Upper lobe of left lung (tissue), 6 donors: ENCODE measurements at regions not wholly inside any gene's neighbourhood (a gene's known extent, or its start where the extent isn't known, plus 50 kb on each side); places are given as distances from the start of the nearest gene placed in this dataset.

Experiments
- ATAC-seq, 2 donors: fragments of 200-7000 bp; cut with Tn5 transposase; one replicate each; pipeline ENCODE4 v1.9.1; 2022; ENCODE audit warnings: mild to moderate bottlenecking in 2 of 2, moderate library complexity in 2 of 2; ENCODE audit not compliant: low FRiP score in 2 of 2
- DNase-seq, 2 donors: peaks; one replicate each; pipeline ENCODE4 v3.0.0-alpha.2; 2019 to 2020
- H3K27ac ChIP-seq, 4 donors: fragments of 200-600 bp; sonication (generic); one replicate each; pipeline ENCODE4 v1.5.1; 2016 to 2019
- H3K27me3 ChIP-seq, 4 donors: fragments of 200-600 bp; sonication (generic); one replicate each; pipeline ENCODE4 v1.5.1; 2017 to 2019
- H3K36me3 ChIP-seq, 4 donors: fragments of 200-600 bp; sonication (generic); one replicate each; pipeline ENCODE4 v1.5.1; 2016 to 2019
- H3K4me1 ChIP-seq, 4 donors: fragments of 200-600 bp; sonication (generic); one replicate each; pipeline ENCODE4 v1.5.1; 2018 to 2019
- H3K4me3 ChIP-seq, 4 donors: fragments of 200-600 bp; sonication (generic); one replicate each; pipeline ENCODE4 v1.5.1; 2017 to 2019; ENCODE audit warnings: mild to moderate bottlenecking in 2 of 4, moderate library complexity in 1 of 4
- H3K9me3 ChIP-seq, 4 donors: fragments of 200-600 bp; sonication (generic); one replicate each; pipeline ENCODE4 v1.5.1; 2018 to 2019
- EP300 ChIP-seq, 4 donors: sonication (generic); formaldehyde crosslinking; IDR thresholded peaks; one replicate each; pipeline ENCODE4 v1.5.1; 2017; ENCODE audit warnings: antibody characterized with exemption in 4 of 4, control low read depth in 2 of 4
- POLR2A ChIP-seq, 4 donors: fragments of 450-650 bp; IDR thresholded peaks; one replicate each; pipeline ENCODE4 v1.5.1; 2016 to 2017; ENCODE audit warnings: antibody characterized with exemption in 4 of 4, mild to moderate bottlenecking in 2 of 4
- POLR2AphosphoS5 ChIP-seq, 2 donors: sonication (generic); formaldehyde crosslinking; IDR thresholded peaks; one replicate each; pipeline ENCODE4 v1.5.1; 2017; ENCODE audit warnings: antibody characterized with exemption in 2 of 2
- whole genome bisulfite sequencing, 2 donors: methylation state at CpG; one replicate each; pipeline ENCODE4 v1.1.5; 2017 to 2018; 5-methylcytosine and 5-hydroxymethylcytosine counted together
- TF ChIP-seq, protein P1 (sequence below), 6 experiments: fragments of 450-650 bp in 4 of 6; fragments of 200-600 bp in 2 of 6; sonication (generic) in 2 of 6; IDR thresholded peaks; one replicate each; pipeline ENCODE4 v1.5.1; 2016 to 2019; ENCODE audit warnings: antibody characterized with exemption in 6 of 6
- donor health status: DM: no; HTN: no; CAD: no; lungs with moderate emphysema.
- donor health status: DM: no; HTN: yes; CAD: no; lungs with severe emphysema.

DNA sequence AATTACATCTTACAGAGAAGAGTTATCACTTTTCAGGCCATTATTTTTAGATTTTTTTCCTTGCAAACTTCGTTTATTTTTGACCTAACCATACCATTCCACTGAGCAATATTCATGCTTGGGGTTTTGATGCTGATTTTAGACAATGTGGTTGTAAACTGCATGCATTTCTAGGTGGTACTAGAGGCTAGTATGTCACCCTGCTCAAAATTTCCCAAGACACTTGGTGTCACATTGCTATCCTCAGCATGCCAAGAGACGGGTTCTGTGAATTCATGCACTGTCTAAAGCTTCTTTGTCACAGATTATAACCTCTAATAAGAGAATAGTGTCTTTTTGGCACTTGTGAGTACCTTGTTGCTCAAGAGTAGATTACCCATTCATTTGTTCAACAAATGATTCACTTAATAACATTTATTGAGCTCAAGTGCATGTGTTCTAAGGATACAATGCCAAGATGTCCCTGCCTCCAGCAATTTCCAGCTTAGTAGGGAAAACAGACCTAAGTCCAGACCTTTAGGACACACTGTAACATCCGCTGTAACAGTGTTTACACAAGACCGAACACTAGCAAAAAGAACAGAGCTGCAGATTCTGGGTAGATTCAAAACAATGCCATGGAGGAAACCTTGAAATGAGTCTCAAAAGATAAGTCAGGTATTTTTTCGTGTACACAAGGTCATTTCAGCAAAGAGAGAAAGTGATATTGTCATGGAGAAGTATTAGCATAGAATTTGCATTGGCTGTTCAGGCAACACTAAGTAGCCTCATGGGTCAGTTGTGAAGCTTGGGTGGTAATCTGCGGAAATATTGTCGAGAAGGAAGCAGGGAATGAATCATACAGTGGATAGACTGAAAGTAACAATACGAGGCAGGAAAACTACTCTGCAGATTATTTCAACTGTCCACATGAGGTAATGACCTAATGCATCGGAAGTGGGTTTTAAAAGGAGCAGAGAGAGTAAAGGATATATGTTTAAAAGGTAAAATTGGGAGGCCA is 515.1 kb upstream of the ZFP42 start:
- Histone ChIP-seq H3K9me3 (no peaks in the 10 kb centered on the region), H3K4me1 (peaks cover 0 to 4% (median 2%) of the 10 kb centered on the region in 4 donors), H3K27ac (no peak overlapping the region), H3K27me3 (no peaks in the 10 kb centered on the region), H3K4me3 (no peak overlapping the region), H3K36me3 (no peaks in the 10 kb centered on the region)
- ATAC-seq (no peak), DNase-seq (no peak)
- 59 to 68% methylated on average over 9 of the region's 9 CpGs for WGBS, 2 donors
- TF ChIP-seq POLR2A (IDR thresholded peaks at IDR 0.05), result no peak
- no peak for TF ChIP-seq POLR2AphosphoS5 (IDR thresholded peaks at IDR 0.05)
- no peak for TF ChIP-seq EP300 (IDR thresholded peaks at IDR 0.05)
- TF ChIP-seq, protein P1, sequence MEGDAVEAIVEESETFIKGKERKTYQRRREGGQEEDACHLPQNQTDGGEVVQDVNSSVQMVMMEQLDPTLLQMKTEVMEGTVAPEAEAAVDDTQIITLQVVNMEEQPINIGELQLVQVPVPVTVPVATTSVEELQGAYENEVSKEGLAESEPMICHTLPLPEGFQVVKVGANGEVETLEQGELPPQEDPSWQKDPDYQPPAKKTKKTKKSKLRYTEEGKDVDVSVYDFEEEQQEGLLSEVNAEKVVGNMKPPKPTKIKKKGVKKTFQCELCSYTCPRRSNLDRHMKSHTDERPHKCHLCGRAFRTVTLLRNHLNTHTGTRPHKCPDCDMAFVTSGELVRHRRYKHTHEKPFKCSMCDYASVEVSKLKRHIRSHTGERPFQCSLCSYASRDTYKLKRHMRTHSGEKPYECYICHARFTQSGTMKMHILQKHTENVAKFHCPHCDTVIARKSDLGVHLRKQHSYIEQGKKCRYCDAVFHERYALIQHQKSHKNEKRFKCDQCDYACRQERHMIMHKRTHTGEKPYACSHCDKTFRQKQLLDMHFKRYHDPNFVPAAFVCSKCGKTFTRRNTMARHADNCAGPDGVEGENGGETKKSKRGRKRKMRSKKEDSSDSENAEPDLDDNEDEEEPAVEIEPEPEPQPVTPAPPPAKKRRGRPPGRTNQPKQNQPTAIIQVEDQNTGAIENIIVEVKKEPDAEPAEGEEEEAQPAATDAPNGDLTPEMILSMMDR (IDR thresholded peaks at IDR 0.05), result no peak

DNA sequence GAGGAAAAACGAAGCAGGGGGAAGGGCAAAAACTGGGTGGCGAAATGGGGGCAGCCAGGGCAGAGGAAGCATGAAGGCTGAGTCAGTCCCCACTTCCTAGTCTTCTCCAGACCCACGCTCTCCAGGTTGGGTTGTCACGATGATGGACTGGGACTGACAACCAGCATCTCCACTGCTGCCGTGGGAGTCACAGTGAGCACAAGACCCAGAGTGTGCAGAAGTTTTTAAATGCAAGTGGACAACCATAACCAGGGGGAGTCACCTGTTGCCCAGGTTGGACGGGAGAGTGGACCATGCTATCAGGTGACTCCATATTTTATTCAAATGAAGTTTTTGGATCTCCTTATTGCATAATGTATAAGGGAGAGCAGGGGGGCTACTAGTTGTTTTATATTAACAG is 511.4 kb upstream of the ZFP42 start:
- H3K4me1 ChIP-seq, result peaks cover 0 to 4% (median 0%) of the 10 kb centered on the region in 4 donors
- no peak overlapping the region for H3K27ac ChIP-seq
- DNase-seq (no peak), ATAC-seq (no peak)
- H3K27me3 ChIP-seq, result no peaks in the 10 kb centered on the region
- H3K9me3 ChIP-seq, result no peaks in the 10 kb centered on the region
- 76 to 80% methylated on average over 6 of the region's 6 CpGs for WGBS, 2 donors
- H3K36me3 ChIP-seq, result no peaks in the 10 kb centered on the region
- TF ChIP-seq, protein P1 (IDR thresholded peaks at IDR 0.05), result no peak
- TF ChIP-seq EP300 (IDR thresholded peaks at IDR 0.05), result no peak
- TF ChIP-seq POLR2AphosphoS5 (IDR thresholded peaks at IDR 0.05), result no peak
- TF ChIP-seq POLR2A (IDR thresholded peaks at IDR 0.05), result no peak
- H3K4me3 ChIP-seq, result no peak overlapping the region

DNA sequence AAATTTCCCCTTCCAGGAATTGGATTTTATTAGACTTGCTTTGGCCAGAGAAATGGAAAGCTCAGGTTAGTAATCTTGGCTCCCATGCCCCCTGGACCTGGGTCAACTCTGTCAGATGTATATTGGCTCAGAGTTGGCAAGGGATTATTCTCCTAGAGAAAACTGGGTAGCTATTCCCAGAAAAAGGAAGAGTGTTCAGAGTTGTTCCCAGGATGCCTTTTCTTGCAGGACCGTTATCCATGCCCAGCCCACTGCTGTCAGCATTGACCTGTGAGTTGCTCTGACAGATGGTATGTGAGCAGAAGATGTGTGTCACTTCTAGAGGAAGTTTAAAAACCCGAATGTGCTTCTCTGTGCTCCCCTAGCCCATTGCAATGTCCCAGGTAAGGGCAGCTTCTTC is 509.9 kb upstream of the ZFP42 start:
- Histone ChIP-seq H3K9me3 (no peaks in the 10 kb centered on the region), H3K4me1 (no peaks in the 10 kb centered on the region), H3K27me3 (no peaks in the 10 kb centered on the region), H3K27ac (no peak overlapping the region), H3K4me3 (no peak overlapping the region), H3K36me3 (no peaks in the 10 kb centered on the region)
- ATAC-seq, result no peak
- 61 to 63% methylated on average over 2 of the region's 2 CpGs for WGBS, 2 donors
- DNase-seq, result no peak
- TF ChIP-seq EP300 (IDR thresholded peaks at IDR 0.05), result no peak
- TF ChIP-seq, protein P1 (IDR thresholded peaks at IDR 0.05), result no peak
- TF ChIP-seq POLR2A (IDR thresholded peaks at IDR 0.05), result no peak
- TF ChIP-seq POLR2AphosphoS5 (IDR thresholded peaks at IDR 0.05), result no peak

DNA sequence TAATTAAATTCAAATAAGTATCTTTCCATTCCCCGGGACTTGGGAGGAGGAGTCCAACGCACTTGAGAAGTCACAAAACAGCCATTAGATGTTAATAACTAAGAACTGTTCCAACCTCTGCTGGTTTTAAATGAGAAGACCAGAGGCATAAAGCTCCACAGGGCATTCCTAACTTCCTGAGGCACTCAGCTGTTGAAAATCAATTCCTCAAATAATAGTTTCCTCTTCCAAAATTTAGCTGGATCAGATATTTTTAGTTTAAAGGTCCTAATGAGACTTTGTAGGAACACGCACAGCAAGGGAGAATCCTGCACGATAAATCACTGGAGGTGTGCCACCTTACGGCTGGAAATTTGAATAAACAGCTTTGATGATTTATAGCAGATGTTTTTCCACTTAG is 504.3 kb upstream of the ZFP42 start:
- Histone ChIP-seq H3K4me1 (no peaks in the 10 kb centered on the region), H3K27me3 (no peaks in the 10 kb centered on the region), H3K4me3 (no peak overlapping the region), H3K9me3 (no peaks in the 10 kb centered on the region), H3K27ac (no peak overlapping the region), H3K36me3 (no peaks in the 10 kb centered on the region)
- WGBS, 2 donors, result 85 to 92% methylated on average over 5 of the region's 5 CpGs
- TF ChIP-seq, protein P1 (IDR thresholded peaks at IDR 0.05), result no peak
- ATAC-seq, result no peak
- DNase-seq, result no peak

DNA sequence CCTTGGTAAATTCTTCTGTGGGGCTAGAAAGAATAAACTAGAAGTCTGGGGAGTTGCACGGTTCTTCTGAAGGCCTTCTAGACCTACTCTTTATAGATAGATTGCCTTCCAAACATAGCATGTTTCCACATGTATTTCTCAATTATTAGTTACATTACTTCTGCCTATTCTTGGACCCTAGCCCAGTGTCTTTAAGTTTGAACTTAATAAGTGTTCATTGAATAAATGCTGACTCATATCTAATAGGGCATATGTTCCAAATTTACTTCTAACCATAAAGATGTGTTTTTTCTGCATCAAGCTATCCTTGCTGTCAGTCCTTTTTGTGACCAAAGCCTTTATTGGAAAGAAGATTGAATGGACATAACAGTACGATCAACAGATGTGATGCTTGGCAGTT is 503.6 kb upstream of the ZFP42 start:
- DNase-seq, result no peak
- Histone ChIP-seq H3K4me1 (no peaks in the 10 kb centered on the region), H3K27ac (no peak overlapping the region), H3K36me3 (no peaks in the 10 kb centered on the region), H3K4me3 (no peak overlapping the region), H3K9me3 (no peaks in the 10 kb centered on the region), H3K27me3 (no peaks in the 10 kb centered on the region)
- TF ChIP-seq, protein P1 (IDR thresholded peaks at IDR 0.05), result no peak
- no peak for TF ChIP-seq POLR2AphosphoS5 (IDR thresholded peaks at IDR 0.05)
- no peak for TF ChIP-seq EP300 (IDR thresholded peaks at IDR 0.05)
- no peak for TF ChIP-seq POLR2A (IDR thresholded peaks at IDR 0.05)
- 89 to 93% methylated on average over 2 of the region's 2 CpGs for WGBS, 2 donors
- no peak for ATAC-seq
